GM21825 (cell line): ENCODE measurements at regions not wholly inside any gene's neighbourhood (a gene's known extent, or its start where the extent isn't known, plus 50 kb on each side); places are given as distances from the start of the nearest gene placed in this dataset.

ENCODE experiments used
- ATAC-seq: cut with Tn5 transposase; IDR thresholded peaks from one replicate; pipeline ENCODE4 v1.9.1; 2021; ENCODE audit warnings: mild to moderate bottlenecking, moderate library complexity; ENCODE audit not compliant: unreplicated experiment

DNA sequence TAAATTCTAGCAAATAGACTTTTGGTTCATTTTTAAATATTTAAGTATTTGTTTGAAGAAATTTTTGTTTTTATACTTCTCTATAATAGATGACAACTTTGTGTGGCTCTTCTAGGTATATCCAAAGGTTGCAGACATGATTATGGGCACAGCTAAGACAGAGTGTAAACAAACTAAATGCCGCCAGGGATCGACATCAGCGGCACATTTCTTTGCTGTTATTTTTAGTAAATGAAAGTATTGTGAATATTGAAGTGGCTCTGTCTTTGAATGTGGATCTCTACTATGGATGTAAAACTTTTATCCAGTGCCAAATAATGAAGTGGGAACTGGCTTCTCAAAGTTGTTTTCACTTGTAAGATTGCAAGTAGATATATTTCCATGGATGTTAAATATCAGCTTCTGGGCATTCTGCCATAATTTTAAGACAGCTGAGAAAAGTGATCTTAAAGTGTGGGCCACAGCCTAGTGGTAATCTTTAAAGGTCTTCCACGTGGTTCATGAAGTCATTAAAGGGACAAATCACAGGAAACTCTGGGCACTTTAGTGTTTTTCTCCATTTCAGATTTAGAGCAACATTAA, 589.9 kb downstream of the ZNF608 start:
- no peak for ATAC-seq

DNA sequence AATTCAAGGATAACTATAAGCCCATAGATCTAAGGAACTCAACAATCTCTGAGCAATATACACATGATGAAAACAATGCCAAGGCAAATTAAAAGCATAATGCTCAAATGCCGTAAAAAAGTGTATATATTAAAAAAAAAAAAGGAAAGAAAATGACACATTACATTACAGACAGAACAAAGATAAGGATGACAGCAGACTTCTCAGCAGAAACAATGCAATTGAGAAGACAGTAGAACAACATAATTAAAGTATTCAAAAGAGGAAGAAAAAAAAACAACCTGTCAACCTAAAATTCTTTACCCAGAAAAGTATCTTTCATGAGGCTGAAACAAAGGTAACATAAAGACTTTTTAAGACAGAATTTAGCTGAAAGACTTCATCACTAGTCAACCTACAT, 591.7 kb downstream of the ZNF608 start:
- ATAC-seq, result no peak

DNA sequence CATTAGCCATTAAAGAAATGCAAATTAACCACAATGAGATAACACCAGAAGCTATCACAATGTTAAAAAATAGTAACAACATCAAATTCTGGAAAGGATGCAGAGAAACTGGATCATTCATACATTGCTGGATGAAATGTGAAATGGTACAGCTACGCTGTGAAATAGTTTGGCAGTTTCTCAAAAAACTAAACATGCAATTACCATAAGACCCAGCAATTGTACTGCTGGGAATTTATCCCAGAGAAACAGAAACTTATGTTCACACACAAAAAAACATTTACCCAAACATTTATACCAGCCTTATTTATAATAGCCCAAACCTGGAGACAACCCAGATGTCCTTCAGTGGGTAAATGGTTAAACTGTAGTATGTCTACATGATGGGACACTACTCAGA, 592.9 kb downstream of the ZNF608 start:
- no peak for ATAC-seq

DNA sequence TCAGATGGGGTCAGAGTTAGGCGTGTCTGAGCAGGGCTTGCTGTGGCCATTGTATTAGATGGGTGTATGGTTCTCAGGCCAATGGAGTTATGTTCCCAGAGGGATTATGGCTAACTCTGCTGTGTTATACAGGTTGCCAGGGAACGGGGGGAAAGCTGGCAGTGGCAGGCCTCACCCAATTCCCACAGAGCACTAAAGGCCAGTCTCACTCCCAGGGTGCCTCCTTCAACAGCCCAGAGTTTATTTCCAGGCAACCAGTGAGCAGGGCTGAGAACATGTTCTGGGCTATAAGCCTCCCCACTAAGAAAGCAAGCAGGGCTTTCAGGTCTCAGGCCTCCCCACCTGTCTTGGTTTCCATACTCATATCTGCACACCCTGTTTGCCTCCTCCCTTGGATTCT, 597.9 kb downstream of the ZNF608 start:
- ATAC-seq, result no peak

DNA sequence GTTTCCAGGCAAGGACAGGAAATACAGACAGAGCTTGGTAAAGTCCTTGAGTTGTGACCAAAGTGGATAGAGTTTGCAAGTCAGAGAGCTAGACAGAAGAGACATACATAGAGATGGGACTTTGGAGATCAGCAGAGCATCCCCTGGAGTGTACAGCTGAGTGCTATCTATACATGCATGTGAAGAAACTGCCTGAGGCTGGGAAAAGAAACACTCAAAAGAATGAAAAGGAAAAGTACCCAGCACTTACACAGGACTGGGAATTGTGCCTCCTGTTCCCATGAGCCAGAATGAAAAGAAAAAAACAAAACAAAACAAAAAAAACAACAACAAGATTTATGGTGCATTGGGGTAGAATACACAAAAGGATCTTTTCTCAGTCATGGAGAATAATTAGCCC, 606.4 kb downstream of the ZNF608 start:
- ATAC-seq, result no peak

DNA sequence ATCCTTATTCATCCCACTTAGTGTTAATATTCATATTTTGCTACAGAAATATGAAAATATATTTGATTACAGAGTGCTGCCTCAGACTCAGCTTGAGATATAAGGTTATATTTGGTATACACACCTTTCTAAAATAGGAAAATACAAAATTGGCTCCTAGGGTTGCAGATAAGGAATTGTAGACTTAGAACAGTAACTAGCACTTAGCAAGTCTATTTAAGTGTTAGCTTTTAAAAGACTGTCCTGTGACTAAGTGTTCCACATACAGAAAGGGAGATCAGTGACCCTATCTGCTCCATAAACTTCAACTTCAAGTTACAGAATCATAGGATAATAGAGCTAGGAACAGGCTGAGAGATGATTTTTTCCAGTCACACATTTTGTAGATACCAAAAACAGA, 607.0 kb downstream of the ZNF608 start:
- ATAC-seq, result no peak

DNA sequence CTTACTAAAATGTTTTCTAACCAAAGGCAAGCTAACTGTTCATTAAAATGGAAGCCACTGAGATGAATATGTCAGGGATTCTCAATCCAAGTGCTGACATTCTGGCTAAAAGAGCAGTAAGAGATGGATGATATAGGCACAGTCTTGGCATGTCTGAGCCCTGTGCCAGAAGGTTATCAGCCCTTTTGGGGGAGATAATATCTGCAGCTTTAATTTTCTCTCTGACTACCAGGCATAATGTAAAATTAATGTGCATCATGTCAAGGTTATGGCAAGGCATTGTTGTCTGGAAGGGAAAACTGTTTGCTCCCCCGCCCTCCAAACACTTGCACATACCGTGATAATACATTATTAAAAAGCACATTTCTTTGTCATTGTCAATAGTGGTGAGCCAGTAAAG, 609.8 kb downstream of the ZNF608 start:
- ATAC-seq, result no peak

DNA sequence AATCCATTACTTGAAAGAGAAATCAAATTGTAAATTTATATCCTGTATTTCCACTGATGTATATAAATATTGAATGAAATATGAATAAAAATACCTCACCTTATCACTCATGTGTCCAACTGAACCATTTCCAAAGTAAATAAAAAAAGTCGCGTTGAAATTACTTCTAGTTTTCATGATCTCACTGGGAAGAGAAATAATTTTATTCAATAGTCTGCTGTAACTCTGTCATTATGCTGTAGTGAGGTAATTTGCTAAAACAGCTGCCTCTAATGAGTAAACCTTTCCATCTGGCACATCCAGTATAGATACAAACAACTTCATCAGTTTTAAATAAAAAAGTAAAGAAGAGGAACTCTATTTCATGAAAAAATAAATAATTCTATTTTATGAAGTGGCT, 611.5 kb downstream of the ZNF608 start:
- no peak for ATAC-seq

DNA sequence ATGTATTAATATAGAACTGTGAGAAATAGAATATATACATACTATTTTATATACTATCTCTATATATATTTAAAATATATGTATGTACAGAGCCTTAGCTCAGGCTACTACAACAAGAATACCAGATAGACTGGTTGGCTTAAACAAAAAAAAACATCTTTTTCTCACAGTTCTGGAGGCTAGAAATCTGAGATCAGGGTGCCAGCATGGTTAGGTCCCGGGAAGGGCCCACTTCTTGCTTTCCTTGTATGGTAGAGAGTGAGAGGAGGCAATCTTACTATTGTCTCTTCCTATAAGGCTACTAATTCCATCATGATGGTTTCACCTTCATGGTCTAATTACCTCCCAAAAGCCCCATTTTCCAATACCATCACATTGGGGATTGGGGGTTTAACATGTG, 613.0 kb downstream of the ZNF608 start:
- ATAC-seq, result no peak

DNA sequence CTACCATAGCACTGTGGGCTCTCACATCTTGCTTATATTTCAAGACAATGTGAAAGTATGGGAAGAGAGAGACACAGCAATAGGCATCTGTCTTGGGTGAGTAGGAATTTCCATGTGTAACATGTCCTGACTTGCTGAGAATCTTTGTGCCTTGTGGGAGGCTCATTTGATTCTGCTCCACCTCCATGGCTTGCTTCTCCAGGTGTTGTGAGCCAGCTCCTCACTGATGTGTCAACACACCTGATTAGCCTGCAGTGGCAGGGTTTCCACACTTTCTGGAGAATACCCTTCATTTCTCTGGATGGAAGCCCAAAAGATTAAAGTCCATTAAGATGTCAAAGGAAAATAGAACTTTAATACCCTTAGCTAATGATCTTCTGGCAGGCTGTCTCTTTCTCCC, 613.6 kb downstream of the ZNF608 start:
- no peak for ATAC-seq

DNA sequence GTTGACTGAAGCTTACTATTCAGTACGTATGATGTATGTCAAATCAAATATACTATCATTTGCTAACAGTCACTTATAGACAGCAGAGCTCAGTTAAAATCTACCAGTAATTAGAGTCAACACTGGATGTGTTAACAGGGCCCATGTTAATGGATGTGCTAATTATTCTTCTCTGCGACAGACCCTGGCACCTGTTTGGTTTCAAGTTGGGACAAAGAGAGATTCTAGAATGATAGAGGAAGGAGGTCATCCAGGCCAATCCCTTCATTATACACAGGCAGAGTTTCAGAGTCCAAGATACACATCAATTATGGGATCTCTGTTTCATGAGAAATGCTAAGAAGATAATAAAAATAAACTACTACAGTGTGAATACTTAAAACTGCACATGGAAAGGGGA, 615.0 kb downstream of the ZNF608 start:
- ATAC-seq, result no peak

DNA sequence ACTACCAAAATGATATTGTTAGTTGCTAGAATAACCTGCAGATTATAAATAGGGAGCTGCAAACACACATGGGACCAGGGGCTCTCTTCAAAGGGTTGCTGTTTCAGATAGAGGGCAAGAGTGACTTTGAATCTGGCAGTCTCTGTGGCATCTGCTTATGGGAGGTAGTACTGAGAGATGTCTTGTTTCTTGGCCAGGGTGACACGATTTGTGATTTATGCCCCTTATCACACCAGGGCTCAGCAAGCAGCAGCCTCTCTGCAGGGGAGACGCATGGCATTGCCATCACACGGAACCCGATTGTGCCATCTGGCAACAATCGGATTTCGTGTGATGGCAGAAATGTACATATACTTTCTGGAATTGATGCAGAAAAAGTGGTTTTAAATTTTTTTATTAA, 615.6 kb downstream of the ZNF608 start:
- ATAC-seq, result no peak

DNA sequence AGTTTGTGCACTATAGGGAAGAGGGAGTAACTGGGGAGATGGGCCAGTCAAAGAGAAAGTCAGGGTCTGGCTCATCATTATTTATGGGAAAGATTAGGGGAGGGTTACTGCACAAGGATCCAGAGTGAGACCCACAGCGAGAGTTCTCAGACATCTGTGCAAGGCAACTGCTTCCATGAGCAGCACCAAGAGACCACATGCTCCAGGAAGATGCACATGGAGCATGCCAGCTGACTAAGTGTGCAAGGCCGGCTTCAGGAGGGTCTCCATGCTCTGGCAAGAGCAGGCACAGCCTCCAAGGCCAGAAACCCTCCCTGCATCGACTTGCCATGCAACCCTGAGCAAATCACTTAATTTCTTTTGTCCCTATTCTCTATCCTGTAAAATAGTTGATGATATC, 616.9 kb downstream of the CSNK1G3 start:
- no peak for ATAC-seq

DNA sequence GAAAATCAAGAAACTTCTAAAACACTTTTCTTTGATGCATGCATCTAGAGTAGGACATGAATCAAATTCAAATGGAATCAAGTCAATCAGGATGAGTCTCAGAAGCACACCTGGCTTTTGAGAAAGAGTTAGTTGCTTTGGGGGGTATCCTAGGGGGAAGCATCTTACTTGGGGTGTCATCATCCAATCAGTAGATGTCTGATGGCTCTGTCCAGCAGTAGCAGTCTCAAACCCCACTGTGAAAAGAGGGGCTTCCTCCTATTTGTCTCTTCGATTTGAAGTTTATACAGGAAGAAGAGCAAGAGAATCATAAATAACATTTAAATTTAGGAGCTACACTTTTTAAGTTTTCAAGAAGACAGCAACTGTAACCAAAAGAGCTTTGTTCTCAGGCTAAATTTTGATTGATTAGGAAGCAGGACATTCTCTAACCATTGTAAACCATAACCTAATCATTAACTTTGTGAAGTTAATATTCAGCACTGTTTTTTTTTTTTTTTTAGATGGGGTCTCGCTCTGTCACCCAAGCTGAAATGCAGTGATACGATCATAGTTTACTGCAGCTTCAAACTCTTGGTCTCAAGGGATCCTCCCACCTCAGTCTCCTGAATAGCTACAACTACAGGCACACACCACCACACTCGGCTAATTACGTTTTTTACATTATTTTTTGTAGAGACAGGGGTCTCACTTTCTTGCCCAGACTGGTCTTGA, 614.7 kb downstream of the CSNK1G3 start:
- ATAC-seq, result peak; percentile 82

DNA sequence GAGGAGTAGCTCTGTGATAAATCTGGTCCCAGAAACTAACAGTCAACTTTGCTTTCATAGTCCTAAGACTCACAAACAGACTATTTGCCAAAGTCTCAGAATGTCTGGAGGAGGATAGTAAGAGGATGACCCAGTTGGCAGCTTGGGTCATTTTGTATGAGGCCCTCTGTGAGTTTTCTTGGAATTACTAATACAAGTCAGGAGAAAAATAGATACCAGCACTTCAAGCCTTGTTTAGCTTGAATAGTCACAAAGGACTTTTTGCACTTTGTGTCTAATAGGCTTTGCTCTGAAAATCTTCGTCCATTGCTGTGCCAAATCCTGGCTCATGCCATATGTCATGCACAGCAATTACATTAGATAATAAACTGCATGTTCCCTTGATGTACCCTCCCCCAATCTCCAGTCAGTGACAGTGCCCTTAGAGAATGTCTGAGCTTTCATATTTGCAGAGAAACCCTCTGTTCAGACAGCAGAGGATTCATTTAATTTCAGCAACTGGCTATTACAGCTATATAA, 612.8 kb downstream of the CSNK1G3 start:
- ATAC-seq, result no peak

DNA sequence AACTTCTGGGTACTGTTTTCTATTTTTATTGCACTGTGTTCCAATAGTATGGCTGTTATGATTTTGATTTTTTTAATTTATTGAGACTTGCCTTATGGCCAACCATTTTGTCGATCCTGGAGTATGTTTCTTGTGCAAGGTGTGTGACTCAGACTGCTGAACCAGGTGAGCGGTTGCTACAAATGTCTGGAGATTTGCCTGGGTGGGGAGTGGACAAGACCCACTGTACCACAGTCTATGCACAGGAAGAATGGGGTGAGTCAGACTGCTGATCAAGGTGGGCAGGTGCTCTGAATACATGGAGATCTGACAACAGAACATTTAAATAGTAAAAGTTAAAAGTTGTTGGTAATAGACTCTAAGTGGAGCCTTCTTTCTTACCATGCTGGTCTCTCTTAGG, 609.2 kb downstream of the CSNK1G3 start:
- no peak for ATAC-seq

DNA sequence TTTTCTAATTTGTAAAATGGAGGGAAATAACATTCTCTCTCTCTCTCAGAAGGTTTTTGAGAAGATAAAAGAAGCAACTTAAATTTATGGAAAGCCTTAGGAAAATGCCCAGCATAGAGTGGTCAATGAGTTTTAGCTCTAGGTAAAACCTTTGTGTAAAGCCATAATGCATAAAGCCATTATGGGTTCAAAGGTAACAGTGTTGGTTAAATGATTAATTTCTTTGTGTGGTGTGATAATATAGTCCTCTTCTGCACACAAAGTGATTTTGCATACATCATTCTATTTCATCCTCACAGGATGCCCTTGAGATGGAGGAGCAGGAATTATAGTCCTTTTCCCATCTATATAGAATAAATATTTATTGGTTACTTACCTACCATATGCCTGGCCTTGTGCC, 602.9 kb downstream of the CSNK1G3 start:
- ATAC-seq, result no peak

DNA sequence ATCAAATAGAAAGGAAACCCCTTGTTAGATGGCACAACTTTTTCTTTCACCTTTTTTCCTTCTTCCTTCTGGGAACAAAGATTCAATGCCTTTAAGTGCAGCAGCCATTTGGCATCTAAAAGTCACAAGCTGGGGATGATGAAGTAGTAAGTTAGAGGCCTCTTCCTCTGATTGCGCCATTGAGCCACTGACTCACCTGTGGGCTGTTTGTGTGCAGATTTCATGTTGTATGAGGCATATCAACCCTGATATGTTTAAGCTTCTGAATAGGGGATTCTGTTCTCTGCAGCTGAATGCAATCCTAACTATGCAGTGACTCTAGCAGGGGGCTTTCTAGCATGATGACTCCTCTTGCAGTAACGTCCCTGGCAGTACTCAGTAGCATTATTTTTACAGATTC, 599.9 kb downstream of the CSNK1G3 start:
- no peak for ATAC-seq

DNA sequence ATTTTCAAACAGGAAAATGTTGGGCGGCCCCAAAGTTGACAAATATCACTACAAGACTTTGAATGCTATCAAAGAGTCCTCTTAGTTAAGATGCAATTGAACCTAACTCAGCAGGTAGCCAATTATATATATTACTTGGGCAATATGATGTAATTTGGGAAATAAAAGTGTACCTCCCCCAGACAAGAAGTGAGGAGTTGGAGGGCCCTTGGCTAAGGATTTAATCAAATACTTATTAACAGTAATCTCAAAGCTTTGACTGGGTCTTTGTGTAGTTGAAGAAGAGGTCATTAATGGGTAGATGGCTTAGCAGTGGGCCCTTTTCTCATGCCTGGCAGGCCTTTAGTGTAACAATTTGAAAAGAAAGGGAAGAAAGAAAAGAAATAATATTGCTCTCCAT, 599.0 kb downstream of the CSNK1G3 start:
- ATAC-seq, result no peak

DNA sequence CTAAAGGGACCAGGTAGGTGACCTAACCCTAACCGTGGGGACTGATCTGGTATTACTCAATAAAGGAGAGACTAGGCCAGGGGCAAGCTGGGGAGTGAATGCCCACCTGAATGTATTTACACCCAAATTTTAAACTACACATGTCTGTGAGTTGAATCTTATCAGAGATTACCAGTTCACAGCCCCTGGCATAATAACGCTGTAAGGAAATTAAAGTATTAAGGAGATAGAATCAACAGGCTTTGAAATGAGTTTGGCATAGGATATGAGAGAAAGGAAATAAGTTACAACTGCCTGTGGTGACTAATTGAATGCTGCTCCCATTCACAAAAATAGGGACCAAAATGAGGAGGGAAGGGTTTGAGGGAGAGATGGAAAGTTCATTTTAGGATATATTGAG, 593.3 kb downstream of the CSNK1G3 start:
- no peak for ATAC-seq

DNA sequence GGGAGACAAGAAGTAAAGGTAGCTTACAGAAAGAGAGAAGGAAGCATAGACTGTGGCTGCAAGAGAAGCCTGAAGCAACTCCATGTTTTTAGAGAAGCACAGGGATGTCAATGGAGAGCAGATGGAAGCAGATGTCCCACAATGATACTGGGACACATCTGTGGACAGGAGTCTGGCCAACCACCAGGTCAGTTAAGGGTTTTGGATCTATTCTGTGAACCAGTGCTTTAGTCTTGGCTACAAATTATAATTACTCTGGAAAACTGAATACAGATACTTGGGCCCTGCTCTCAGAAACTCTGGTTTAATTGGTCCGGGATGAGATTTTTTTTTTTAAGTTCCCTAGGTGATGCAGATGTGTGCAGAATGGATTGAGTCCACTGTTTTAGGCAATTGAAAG, 592.8 kb downstream of the CSNK1G3 start:
- ATAC-seq, result no peak

DNA sequence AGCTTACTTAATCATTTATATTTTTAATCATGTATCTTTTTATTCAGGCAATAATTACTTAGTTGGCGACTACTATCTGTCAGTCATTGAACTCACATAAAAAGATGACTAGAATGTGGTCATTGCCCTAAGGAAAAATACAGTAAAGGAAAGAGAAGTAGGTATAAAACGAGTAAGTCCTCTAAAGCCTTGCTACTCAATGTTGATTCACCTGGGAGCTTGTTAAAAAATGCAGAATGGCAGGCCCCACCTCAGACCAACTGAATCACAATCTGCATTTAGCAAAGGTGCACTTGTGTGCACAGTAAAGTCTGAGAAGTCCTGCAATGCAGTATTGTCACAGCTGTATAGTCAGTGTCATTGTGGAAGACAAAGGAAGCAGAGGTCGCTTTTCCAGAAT, 592.4 kb downstream of the CSNK1G3 start:
- ATAC-seq, result no peak

DNA sequence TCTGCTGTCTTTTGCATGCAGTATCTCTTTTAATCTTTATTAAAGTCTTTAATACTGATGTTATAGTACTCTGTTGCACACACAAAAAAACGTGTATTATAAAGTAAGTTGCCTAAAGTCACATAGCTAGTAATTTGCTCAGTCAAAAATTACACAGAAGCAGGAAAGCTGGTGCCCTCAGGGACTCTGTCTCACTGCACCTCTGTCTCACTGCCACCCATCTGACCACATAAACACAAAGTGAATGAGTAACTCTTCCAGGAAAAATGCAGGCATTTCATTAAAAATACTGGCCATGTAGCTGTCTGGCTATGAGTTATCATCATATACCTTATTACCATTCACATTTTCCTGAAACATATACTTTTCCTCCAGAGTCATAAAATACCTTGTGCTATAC, 591.7 kb downstream of the CSNK1G3 start:
- no peak for ATAC-seq
